ENCODE measurements at regions not wholly inside any gene's neighbourhood (a gene's known extent, or its start where the extent isn't known, plus 50 kb on each side); places are given as distances from the start of the nearest gene placed in this dataset.

DNA sequence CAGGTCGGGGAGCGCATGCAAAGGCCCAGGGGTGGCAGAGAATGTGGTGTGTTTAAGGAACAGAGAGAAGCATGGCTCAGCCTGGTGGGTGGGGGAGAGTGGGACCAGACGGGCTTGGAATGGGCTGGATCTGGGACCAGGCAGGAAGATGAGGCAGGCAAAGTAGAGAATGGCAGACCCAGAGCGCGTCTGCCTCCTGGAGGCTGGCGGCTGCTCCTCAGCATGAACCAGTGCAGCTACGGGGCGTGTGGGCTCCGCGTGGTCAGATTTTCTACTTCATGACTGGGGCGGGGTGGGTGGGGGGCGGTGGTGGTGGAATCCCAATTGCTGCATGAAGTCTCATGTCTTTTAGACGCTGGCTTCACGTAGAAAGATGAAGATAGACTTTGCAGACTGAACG is 135.6 kb downstream of the TFAP2C start:
- TF ChIP-seq, protein P1, sequence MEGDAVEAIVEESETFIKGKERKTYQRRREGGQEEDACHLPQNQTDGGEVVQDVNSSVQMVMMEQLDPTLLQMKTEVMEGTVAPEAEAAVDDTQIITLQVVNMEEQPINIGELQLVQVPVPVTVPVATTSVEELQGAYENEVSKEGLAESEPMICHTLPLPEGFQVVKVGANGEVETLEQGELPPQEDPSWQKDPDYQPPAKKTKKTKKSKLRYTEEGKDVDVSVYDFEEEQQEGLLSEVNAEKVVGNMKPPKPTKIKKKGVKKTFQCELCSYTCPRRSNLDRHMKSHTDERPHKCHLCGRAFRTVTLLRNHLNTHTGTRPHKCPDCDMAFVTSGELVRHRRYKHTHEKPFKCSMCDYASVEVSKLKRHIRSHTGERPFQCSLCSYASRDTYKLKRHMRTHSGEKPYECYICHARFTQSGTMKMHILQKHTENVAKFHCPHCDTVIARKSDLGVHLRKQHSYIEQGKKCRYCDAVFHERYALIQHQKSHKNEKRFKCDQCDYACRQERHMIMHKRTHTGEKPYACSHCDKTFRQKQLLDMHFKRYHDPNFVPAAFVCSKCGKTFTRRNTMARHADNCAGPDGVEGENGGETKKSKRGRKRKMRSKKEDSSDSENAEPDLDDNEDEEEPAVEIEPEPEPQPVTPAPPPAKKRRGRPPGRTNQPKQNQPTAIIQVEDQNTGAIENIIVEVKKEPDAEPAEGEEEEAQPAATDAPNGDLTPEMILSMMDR (IDR thresholded peaks at IDR 0.05) = no peak
- TF ChIP-seq POLR2A (IDR thresholded peaks at IDR 0.05) = no peak
